Activated CD4-positive, alpha-beta T cell treated with anti-CD3 and anti-CD28 coated beads, Interleukin-2, amount 50 U/mL, for 24 hours (primary cell): ENCODE measurements at regions not wholly inside any gene's neighbourhood (a gene's known extent, or its start where the extent isn't known, plus 50 kb on each side); places are given as distances from the start of the nearest gene placed in this dataset.

Experiments
- DNase-seq, 2 donors: peaks; one replicate each; pipeline ENCODE4 v3.0.0-alpha.2; 2020; ENCODE audit warnings: low read depth in 1 of 2, low spot score in 1 of 2

DNA sequence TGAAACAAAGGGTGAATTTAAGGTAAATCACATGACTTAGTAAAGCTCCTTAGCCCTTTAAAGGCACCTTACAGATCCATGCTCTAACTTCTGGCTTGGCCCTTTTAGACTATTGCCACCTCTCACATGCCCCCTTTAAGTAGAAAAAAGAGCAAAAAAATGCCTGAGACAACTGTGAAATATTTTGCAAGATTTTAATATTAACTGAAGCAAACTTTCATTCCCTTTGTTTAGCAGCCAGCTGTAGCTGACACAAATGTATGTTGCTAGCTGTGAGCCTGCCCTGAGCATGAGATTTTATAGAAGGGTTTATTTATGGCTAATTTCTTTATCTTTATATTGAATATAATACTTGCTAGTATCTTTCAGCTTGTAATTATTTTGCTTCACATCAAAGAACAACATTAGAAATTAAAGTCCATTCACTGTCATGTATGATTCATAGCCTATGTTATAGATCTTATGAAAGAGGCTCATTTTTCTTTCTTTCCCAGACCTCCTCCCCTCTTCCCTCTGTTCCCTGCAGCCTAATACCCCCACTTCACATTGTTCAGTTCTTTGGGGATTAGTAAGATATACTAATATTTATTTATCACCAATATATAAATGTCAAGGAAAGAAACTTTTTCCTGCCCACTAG is 637.2 kb upstream of the ZEB2 start:
- DNase-seq = no peak

DNA sequence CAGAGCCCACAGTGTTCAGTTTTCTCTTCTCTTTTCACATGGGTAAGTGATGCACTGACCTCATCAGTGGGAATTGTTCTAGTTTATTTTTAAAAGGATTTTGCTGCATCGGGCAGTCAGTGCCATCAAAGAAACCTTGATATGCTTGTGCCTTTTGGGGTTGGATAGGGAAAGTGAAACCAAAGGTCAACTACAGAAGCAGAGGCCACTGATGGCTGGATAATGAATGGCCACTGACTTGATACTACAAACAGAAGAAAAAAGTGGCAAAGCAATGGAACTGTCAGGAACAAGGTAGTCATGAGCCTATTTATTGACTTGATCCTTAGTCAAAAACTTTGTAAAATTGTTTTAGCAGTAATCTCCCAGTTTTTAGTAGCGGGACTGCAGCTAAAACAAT is 636.3 kb upstream of the ZEB2 start:
- no peak for DNase-seq

DNA sequence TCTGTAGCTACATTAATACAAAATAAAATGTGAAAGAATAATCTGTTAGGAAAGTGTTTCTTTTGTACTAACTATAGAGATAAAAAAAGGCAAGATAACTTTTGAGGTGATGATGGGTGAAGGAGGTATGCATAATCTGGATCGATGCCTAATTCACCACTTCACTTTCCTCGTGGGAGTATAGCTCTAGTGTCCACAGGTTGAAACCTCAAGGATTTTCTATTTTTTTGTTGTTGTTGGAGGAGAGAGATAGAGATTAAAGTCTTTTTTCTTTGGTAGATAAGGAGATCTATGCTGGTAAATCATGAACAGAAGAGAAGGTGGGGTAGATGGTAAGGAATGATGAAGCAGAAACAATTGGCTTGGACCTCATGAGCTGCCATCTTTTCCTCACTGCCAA is 635.3 kb upstream of the ZEB2 start:
- DNase-seq = no peak

DNA sequence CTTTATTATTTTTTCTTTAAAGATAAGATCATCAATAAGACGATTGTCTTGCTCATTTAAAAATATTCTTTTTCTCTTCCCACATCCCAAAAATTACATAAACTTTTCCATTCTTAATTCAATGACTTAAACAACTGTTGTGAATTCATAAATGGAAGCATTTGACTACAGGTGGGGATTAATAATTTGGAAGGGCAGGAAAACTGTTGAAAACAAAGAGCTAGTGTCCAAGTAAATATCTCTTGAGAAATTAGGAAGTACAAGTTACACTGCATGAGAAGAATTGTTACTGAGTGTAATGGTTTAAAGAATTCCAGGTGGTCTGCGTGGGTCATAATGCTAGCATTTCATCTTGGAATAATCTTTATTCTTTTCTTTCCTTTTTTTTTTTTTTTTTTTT is 634.8 kb upstream of the ZEB2 start:
- no peak for DNase-seq

DNA sequence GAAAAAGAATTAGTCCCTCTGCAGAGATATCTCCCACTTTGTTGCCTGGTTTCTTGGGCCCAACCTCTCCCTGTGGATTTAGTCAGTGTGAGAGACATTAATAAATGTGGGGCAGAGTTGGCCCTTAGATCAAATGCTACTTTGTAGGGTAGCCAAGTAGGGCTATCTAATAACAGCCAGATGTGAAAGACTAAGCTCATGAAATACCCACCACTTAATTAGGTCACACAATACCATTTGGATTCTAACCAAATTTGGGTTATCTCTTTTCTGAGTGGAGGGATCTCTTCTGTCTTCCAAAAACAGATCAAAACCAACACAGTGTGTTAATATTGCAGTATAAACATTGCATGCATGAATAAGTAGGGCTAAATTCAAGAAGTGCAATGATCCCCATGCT is 626.8 kb upstream of the ZEB2 start:
- DNase-seq = no peak

DNA sequence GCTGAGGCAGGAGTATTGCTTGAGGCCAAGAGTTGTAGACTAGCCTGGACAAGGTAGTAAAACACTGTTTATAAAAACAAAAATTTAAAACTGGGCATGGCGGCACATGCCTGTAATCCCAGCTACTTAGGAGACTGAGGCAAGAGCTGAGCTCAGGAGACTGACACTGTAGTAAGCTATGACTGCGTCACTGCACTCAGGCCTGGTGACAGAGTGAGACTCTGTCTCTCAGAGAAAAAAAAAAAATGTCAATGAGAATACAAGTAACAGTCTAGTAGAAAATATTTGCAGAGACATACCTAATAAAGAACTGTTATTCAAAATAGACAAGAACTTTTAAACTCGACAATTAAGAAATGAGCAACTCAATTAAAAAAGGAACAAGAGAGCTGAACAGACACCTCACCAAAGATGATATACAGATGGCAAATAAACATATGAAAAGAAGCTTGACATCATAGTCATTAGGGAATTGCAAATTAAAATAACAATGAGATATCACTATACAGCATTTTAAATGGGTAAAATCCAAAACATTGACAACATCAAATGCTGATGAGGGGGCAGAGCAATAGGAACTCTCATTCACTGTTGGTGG is 624.3 kb upstream of the ZEB2 start:
- DNase-seq = no peak

DNA sequence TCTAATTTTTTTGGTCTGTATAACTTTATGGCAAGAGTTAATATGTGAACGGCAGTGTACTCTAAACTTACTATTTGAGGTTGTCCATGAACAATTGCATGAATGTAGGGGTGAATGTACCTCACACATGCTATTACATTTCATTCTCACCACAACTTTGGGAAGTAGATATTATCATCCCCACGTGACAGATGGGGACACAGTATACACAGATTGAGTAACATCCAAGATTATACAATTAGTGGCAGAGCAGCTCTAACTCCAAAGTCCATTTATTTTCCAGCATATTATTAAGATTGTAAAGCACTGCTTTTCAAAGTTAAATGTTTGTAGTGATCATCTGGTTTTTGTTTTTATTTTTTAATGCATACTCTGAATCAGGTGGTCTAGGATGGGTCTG is 622.1 kb upstream of the ZEB2 start:
- no peak for DNase-seq

DNA sequence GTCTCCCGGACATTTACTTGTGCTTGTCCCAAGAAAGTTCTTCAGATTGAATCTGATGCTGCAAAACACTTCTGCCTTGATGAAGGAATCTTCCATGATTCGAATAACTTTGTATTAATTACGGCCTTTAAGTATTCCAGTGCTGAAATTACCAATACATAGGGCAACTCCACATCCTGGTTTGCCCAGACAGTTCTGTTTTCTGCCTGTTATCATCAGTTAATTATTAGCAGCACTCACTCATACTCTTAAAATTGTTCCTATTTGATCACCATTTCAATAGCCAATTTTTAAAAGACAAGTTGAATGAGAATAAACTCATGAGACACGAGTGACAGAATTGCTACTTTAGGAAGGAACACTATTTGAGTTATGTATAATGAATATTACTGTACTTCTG is 620.7 kb upstream of the ZEB2 start:
- no peak for DNase-seq

DNA sequence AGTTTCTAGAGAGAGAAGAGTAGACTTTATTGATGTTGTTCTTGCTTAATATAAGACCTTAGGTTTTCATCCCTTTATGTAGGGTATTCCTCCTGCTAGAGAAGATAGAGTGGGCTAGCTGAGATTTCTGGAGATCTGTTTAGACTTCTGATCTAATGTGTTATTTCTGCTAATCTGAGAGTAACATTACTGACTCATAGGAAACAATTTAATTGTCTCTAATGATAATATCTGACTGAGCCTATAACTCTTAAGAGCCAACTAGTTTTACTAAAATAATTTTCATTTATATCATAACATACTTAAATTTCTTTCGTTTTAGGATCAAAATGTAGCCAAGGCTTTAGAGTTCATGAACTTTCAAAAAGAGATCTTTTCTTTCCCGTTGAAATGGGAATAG is 618.7 kb upstream of the ZEB2 start:
- DNase-seq = no peak

DNA sequence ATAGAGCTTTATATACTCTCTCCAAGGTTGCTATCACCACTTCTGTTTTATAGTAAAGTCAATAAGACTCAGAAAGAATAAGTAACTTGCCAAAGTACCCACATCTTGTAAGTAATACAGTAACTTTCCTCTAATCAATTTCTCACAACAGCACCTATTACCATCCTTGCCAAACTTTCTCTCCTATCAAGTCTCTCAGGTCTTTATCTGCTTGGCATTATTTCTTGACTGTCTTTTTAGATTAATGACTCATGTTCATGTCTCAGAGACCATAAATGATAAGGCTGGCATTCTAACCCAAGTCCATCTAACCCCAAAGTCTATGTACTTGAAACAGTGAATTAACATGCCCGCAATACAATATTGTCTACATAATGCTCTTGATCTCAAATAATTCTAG is 618.0 kb upstream of the ZEB2 start:
- DNase-seq = no peak

DNA sequence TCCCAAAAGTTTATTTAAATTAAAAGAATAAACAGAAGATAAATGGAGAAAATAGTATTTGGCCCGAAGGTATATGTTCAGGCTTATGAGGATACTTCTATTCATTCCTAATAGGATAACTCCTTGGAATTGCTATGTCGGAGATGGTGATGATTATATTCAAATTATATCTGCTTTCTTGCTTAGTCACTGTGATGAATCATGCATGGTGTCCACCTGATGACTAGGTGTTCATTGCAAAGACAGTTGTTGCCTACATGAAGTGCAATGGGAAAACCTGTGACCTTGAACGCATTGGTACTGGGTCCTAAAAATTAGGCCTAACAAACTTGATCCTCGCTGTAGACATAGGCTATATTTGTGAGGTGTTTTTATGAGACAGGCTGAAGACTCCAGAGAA is 617.3 kb upstream of the ZEB2 start:
- DNase-seq = no peak

DNA sequence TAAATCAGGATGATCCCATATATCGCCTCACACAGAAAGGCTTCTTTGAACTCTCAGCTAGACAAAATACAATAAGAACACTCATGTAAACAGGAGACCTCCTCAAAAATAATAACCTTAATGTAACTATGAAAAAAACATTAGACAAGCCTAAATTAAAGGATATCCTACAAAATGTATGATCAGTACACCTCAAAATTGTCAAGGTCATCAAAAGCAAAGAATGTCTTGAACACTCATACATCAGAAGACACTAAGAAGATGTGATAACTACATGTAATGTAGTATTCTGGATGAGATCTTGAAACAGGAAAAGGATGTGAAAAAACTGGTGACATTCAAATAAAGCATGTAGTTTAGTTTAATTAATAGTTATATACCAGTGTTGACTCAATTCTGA is 616.8 kb upstream of the ZEB2 start:
- no peak for DNase-seq

DNA sequence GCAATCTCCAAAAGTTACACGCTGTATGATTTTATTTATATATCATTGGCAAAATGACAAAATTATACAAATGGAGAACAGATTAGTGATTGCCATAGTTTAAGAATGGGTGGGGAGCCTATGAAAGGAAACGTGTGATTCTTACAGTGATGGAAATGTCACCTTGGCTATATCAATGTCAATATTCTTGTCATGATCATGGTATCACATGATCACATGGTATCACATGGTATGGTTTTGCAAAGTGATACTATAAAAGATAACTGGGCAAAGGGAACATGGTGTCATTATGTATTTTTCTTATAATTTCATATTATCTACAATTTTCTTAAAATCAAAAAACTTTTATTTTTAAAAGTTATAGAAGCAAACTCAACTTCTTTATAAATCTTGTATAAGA is 606.2 kb upstream of the ZEB2 start:
- no peak for DNase-seq

DNA sequence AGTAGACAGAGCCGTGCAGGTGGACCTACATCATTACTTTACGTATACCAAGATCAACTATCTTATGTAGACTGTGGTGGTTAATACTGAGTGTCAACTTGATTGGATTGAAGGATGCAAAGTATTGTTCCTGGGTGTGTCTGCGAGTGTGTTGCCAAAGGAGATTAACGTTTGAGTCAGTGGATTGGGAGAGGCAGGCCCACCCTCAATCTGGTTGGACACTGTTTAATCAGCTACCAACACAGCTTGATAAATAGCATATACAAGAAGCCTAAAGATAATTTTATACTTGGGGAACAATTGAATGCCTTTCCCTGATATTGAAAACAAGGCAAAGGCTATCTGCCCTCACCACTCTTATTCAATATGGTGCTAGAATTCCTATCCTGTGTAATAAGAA is 604.2 kb upstream of the ZEB2 start:
- no peak for DNase-seq

DNA sequence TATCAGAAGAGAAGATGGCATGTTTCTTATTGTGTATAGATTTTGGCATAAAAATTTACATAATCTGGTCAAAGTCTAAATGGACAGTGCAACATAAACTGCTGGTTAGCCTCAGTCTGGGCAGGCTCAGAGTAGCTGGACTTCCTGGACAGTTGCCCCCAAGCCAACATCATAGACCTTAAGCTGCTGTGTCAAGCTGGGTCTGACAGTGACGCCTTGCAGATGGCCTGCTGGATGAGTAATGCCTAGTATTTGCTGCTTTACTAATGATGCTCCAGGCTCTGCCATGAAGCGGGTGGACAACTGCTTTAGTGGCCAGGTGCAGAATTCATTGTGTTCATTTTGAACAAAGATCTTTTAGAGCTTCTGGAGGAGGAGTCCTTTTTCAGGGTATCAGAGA is 603.7 kb upstream of the ZEB2 start:
- no peak for DNase-seq

DNA sequence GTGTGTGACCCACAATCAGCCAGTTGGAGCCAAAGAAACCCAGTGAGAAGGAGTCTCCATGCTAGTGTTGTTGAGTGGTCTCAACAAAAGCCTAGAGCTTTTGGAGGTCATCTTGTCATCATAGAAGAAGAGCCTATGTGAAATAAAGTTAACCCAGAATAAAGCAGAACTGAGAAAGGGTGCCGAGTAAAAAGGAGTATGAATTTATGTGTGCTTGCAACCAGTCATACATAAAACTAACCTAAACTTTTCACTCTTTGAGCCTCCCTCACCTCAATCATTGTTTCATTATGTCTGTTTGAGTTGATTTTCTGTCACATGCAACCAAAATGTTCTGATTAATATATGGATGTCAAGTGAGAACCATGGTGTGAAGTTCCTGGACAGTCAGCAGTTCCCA is 599.3 kb upstream of the ZEB2 start:
- no peak for DNase-seq

DNA sequence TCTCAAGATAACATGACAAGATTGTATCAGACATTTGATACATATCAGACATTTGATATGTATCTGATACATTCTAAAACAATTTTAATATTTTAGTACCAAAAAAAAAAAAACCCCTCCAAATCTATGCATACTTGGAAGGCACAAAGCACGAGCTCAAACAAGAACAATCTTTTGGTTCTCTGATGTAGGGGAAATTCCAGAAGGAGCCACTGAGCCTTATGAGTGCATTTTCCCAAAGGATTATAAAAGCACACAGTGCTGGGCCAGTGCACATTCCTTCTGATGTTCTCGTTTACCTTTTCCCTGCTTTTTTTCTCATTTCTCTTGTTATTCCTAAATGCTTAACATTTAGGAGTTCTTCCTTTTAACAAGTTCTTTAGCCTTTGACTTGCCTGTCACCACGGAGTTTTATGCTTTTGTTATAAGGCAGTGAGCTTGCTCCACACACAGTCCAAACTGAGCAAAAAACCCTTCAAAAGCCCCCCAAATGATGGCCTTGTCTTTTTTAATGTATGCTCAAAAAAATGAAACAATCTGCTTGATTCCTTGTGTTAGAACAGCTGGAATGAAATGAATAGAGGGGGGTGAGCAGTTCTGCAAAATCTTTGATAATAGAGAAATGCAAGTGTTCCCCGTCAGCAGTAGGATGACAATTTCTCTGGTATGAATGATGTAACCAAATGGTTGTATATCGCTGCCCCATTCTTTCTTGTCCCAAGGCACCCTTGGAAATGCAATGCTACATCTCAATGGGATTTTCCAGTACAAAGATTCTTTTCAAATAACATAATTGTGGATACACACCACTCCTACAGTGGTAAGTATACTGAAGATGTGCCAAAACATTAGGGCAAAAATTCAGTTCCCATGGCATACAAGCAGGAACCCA is 597.2 kb upstream of the ZEB2 start:
- DNase-seq = no peak

DNA sequence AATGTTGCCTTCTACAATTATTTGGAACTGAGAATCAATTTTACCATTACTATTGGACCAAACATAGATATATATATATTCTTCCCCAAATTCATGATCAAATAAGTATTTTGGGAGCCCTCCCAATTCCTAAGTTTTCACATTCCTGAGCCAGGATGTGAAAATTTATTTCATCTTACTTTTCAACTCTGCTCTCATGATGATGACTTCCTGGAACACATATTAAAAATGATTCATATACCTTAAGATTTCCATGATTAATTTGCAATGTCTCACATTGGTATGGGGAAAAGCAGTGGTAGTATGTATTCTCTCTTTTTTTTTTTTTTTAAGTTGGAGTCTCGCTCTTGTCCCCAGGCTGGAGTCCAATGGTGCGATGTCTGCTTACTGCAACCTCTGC is 596.1 kb upstream of the ZEB2 start:
- no peak for DNase-seq

DNA sequence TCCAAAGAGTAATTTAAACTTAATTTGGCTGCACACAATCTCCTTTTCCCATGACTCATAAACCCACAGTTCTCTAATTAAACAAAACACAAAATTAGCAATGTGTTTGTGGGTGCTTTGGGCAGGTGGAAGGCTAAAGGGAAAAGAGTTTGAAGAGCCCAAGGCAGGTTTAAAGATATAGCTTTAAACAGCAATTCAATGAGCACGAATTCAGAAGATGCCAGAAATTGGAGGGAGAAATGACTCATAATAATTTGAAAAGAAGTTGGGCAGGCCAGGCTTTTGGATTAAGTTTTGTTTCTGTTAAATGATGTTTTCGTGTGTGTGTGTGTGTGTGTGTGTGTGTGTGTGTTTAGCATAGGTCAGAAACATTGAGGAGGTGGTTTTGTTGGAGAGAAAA is 594.8 kb upstream of the ZEB2 start:
- DNase-seq = no peak

DNA sequence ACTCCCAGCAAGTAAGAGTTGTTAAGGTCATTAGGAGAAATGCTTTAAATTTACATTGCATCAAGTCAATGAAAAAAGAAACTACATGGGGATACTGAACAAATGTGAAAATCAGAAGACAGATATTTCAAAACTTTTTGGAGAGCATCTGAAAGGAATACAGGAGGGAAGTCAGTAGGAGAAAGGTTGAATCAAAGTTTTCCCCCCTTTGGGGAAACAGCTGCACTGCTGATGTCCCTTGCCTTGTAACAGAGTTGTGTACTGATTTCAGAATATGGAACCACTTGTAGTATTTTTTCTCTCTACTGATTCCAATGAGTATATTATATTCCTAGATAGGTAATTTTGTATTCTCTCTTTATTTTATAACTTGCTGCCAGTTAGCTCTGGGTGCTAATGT is 592.5 kb upstream of the ZEB2 start:
- no peak for DNase-seq

DNA sequence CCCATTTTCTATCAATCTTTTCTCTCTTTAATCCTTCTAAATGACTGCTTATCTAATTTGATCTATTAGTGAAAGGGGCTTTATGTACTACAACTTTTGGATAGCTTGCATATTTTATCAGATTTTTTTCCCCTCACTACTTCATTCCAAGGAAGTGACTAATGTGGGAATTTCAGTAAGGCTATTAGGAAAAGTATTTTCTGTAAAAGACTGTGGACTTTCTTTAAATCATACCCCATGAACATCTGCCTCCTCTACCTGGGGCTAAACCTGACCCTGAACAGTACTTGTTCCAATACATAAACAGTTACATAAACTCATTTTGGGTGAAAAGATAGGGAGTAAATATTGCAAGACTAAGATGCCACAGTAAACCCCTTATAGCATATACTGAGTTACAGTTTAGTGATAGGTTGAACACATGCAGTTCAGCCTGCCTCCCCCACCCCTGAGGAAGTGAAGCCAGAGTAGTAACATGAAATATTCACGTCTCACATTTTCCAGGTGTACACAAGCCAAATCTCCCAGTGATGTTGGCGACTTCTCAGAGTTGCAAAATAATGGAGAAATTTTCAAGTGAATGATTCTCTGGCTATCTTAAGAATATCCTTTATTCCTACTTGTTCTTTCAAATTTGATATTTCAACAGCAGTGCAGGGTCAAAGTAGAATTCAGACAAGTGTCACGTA is 590.9 kb upstream of the ZEB2 start:
- DNase-seq = no peak
